GM12873 (cell line): ENCODE measurements at regions not wholly inside any gene's neighbourhood (a gene's known extent, or its start where the extent isn't known, plus 50 kb on each side); places are given as distances from the start of the nearest gene placed in this dataset.

Experiments used
- TF ChIP-seq, protein P1 (sequence below): IDR thresholded peaks from 2 replicates; pipeline ENCODE4 v1.5.1; 2012; ENCODE audit warnings: low read depth, mild to moderate bottlenecking, moderate library complexity, low read length, control low read depth; ENCODE audit not compliant: insufficient read depth; ENCODE audit errors: missing control alignments

DNA sequence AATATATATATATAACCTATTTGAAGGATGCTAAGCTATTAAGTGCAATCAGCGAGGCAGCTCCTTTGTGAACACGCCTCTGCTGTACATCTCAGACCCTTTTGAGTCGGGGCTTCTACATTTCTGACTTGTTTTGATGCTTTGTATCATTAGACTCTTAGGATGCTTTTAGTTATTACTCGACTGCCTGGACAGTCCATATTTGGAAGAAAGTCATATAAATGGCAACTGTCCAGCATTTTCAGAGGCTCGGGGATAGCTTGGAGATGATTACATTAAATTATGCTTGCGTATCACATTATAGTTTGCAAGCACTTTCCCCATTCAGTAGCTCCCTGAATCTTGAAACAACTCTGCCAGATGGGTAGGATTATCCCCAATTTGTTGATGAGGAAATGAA is 257.9 kb downstream of the PTEN start:
- TF ChIP-seq, protein P1, sequence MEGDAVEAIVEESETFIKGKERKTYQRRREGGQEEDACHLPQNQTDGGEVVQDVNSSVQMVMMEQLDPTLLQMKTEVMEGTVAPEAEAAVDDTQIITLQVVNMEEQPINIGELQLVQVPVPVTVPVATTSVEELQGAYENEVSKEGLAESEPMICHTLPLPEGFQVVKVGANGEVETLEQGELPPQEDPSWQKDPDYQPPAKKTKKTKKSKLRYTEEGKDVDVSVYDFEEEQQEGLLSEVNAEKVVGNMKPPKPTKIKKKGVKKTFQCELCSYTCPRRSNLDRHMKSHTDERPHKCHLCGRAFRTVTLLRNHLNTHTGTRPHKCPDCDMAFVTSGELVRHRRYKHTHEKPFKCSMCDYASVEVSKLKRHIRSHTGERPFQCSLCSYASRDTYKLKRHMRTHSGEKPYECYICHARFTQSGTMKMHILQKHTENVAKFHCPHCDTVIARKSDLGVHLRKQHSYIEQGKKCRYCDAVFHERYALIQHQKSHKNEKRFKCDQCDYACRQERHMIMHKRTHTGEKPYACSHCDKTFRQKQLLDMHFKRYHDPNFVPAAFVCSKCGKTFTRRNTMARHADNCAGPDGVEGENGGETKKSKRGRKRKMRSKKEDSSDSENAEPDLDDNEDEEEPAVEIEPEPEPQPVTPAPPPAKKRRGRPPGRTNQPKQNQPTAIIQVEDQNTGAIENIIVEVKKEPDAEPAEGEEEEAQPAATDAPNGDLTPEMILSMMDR = no peak

DNA sequence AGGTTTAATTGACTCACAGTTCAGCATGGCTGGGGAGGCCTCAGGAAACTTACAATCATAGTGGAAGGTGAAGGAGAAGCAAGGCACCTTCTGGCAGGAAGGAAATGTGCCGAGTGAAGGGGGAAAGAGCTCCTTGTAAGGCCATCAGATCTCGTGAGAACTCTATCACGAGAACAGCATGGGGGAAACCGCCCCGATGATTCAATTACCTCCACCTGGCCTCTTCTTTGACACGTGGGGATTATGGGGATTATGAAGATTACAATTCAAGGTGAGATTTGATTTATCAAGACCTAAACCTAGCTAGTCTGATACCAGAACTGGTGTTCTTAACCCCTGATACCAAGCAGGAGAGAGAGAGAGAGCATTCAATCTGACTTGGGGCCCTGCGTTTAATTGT is 258.7 kb downstream of the PTEN start:
- TF ChIP-seq, protein P1 = no peak

DNA sequence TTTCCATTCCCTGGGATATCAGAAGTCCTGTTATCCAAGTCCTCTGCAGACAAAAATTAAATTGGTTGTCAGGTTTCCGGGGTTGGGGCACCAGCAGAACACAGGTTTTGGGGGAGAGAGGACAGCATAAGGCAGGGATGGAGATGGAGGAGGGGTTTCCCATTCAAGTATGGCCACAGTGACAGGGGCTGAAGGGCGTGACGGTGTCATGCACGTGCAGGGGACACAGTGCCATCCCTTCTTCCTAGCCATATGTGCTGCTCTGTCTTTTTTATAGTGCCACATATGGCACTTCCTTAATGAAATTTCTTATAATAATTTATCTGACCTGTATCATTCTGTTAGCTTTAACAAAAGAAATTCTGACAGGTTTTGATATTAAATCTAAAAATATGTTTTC is 259.2 kb downstream of the PTEN start:
- TF ChIP-seq, protein P1 = no peak

DNA sequence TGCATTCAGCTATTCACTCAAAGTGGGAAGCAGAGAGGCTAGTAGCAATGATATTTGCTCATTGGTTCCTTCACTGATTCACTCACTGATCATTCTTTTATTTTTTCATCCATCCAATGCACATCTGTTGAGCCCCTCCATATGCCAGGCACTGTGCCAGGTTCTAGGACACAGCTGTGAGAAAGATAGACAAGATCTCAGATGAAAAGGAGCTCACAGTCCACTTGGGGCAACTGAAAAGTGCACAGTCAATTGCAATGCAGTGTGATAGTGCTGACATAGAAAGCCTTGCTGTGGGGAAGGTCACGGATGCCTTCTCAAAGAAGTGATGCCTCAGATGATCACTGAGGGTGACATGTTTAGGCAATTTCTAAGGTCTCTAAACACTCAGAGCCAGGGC is 262.3 kb downstream of the PTEN start:
- TF ChIP-seq, protein P1 = no peak

DNA sequence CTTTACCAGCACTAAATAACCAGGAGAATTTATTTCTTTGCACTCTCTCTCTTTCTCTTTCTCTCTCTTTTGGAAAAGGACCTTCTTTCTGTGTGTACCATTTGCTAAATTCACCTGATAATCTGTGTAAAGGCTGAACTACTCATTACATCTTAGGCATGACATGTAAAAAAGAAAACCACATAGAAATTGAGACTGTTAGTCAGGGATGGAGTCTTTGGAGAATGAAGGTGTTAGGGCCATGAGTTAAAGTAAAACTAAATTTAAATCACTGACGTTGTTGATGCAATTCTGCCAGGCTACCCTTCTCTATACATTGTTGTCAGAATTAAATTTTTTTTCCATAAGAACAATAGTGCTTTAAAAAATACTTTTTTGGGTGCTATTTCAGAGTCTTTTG is 263.3 kb downstream of the PTEN start:
- TF ChIP-seq, protein P1 = no peak

DNA sequence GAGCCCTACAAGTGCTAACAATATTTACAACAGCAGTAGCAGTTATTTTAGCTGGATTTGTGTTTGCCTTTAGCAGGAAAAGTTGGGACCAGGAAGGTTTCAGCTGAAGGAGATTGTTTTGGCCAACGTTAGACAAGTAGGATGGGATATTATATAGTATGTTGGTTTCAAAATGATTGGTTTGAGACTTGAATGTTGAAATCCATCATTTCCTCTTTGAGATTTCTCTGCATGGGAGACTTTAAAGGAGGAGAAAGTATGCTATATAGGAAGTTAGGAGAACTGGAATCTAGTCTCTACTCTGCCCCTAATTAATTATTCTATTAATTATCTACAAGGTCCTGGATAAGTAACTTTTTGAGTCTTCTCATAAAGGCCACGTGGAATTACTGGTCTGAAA is 263.8 kb downstream of the PTEN start:
- TF ChIP-seq, protein P1 = no peak

DNA sequence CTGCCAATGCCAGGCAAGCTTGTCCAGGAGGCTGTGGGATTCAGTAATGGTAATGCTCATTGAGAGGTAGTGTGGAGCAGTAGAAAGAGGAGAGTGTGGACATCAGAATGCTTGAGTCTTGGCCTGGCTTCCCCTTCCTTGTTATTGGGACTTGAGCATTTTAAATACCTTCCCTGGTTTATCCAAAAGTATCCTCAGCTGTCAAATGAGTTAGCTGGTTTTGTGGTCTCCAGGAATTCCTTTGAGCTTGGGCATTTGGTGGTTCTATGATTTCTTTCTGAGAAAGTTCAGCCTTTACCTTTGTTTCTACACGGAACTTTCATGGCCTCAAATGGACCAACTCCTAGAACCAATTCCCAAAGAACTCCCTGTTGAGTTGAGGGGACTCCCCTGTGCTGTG is 264.3 kb downstream of the PTEN start:
- TF ChIP-seq, protein P1 = no peak

DNA sequence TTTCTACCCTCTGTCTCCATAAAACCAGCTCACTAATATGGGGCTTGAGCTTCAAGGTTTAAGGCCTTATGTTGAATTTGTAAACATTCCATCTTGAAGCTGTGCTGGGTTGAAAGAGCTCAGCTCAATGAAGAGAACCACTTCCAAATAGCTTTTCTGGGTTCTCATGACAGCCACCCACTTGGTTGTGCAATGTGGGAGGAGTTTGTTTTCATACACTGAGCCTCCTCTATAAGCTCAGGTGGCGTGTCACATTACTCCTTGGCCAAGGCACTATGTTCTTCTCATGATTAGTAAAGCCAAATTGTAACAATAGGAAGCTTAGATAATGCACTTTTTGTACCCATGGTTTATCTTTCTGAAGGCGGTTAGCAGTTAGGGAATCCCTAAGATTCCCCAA is 265.6 kb downstream of the PTEN start:
- TF ChIP-seq, protein P1 = no peak
